CD4-positive, alpha-beta T cell (primary cell): ENCODE measurements at regions not wholly inside any gene's neighbourhood (a gene's known extent, or its start where the extent isn't known, plus 50 kb on each side); places are given as distances from the start of the nearest gene placed in this dataset.

Source experiments
- ATAC-seq: fragments of 200-7000 bp; cut with Tn5 transposase; one replicate; pipeline ENCODE4 v1.10.0; 2022; ENCODE audit warnings: mild to moderate bottlenecking; ENCODE audit not compliant: poor library complexity
- CTCF ChIA-PET: fragments of 350-600 bp; sonication (Branson Sonifier 250); formaldehyde crosslinking; loops from one replicate; lab custom pipeline; 2021; ENCODE audit warnings: antibody characterized with exemption, inconsistent platforms; lab: Charles Lee
- POLR2A ChIA-PET: fragments of 350-600 bp; sonication (Branson Sonifier 250); formaldehyde crosslinking; loops from one replicate; lab custom pipeline; 2021; ENCODE audit warnings: antibody characterized with exemption, inconsistent platforms; lab: Charles Lee
- DNase-seq, 14 experiments: peaks; one replicate each; pipeline ENCODE4 v3.0.0-alpha.2; 2013 to 2020; ENCODE audit warnings: mixed read lengths in 2 of 14
- H3K27ac ChIP-seq, 2 donors: one replicate each; pipeline versions ENCODE4 v1.5.1 to v1.7.0; 2013; ENCODE audit warnings: low read length in 2 of 2, low read depth in 1 of 2, mild to moderate bottlenecking in 1 of 2
- H3K27me3 ChIP-seq, 2 experiments: 1 replicate in 1 of 2; 2 replicates in 1 of 2; pipeline versions ENCODE4 v1.6.1 to v1.7.0; 2013; ENCODE audit warnings: low read length in 2 of 2, control low read depth in 1 of 2, mild to moderate bottlenecking in 1 of 2, moderate library complexity in 1 of 2; ENCODE audit not compliant: insufficient read depth in 2 of 2, control insufficient read depth in 1 of 2
- H3K36me3 ChIP-seq: one replicate; pipeline ENCODE4 v1.6.1; 2013; ENCODE audit warnings: low read length, control low read depth; ENCODE audit not compliant: insufficient read depth
- H3K4me1 ChIP-seq: one replicate; pipeline ENCODE4 v1.6.1; 2013; ENCODE audit warnings: low read length, control low read depth; ENCODE audit not compliant: insufficient read depth
- H3K4me3 ChIP-seq: one replicate; pipeline ENCODE4 v1.5.1; 2013; ENCODE audit warnings: mild to moderate bottlenecking, low read length, moderate library complexity
- H3K9me3 ChIP-seq, 2 experiments: 1 replicate in 1 of 2; 2 replicates in 1 of 2; pipeline versions ENCODE4 v1.6.1 to v1.7.0; 2013; ENCODE audit warnings: low read length in 2 of 2, mild to moderate bottlenecking in 2 of 2, control low read depth in 1 of 2, moderate library complexity in 1 of 2; ENCODE audit not compliant: control insufficient read depth in 1 of 2, insufficient read depth in 1 of 2
- H3K27ac Mint-ChIP-seq: one replicate; pipeline ENCODE4 v1.8.0; 2020; ENCODE audit warnings: mixed read lengths
- H3K27me3 Mint-ChIP-seq: one replicate; pipeline ENCODE4 v1.8.0; 2021; ENCODE audit warnings: mixed read lengths
- H3K36me3 Mint-ChIP-seq: one replicate; pipeline ENCODE4 v1.8.0; 2021; ENCODE audit warnings: low read depth, mixed read lengths
- H3K4me1 Mint-ChIP-seq: one replicate; pipeline ENCODE4 v1.8.0; 2021; ENCODE audit warnings: low read depth, mixed read lengths
- H3K4me3 Mint-ChIP-seq: one replicate; pipeline ENCODE4 v1.8.0; 2020; ENCODE audit warnings: mild to moderate bottlenecking, mixed read lengths
- H3K9me3 Mint-ChIP-seq: one replicate; pipeline ENCODE4 v1.8.0; 2020; ENCODE audit warnings: mixed read lengths
- CTCF ChIP-seq: fragments of 200-600 bp; IDR thresholded peaks from one replicate; pipeline ENCODE4 v1.8.0; 2022; ENCODE audit warnings: antibody characterized with exemption, mild to moderate bottlenecking
- intact Hi-C, 2 experiments: fragments of 100-400 bp; cut with DNase I in 1 of 2; cut with micrococcal nuclease in 1 of 2; formaldehyde crosslinking; loops; one replicate each; pipeline versions ENCODE4 v1.15.1 to v1.9.0; 2023 to 2025; cut with DNase I, micrococcal nuclease

GRCh38 chr2:22798386-22798785 lies 586.6 kb upstream of the KLHL29 start:
- POLR2A ChIA-PET, result interaction anchor here (0.6 kb wide), 1 partner anchor 123 kb away, joined by 4 read pairs; no protein-coding TSS in a partner anchor
- no peak for ATAC-seq
- peaks cover 0 to 4% of the 10 kb centered on the region in 2 experiments for H3K9me3 ChIP-seq
- CTCF ChIA-PET, result no interaction called here
- no peak overlapping the region for H3K27ac ChIP-seq
- H3K27me3 ChIP-seq, result no peaks in the 10 kb centered on the region
- DNase-seq, result no peak
- Mint-ChIP-seq H3K27ac (no peak overlapping the region), H3K4me1 (no peaks in the 10 kb centered on the region), H3K4me3 (no peak overlapping the region), H3K9me3 (peaks cover 6% of the 10 kb centered on the region), H3K36me3 (no peaks in the 10 kb centered on the region), H3K27me3 (no peaks in the 10 kb centered on the region)
- no peak overlapping the region for H3K4me3 ChIP-seq
- intact Hi-C loops, result no loop called here
- no peaks in the 10 kb centered on the region for H3K36me3 ChIP-seq
- no peaks in the 10 kb centered on the region for H3K4me1 ChIP-seq
- no peak for TF ChIP-seq CTCF

GRCh38 chr2:22800412-22800811 lies 584.6 kb upstream of the KLHL29 start:
- no peaks in the 10 kb centered on the region for H3K27me3 ChIP-seq
- no peak overlapping the region for H3K4me3 Mint-ChIP-seq
- H3K4me1 Mint-ChIP-seq, result no peaks in the 10 kb centered on the region
- peaks cover 8% of the 10 kb centered on the region for H3K9me3 Mint-ChIP-seq
- H3K27ac ChIP-seq, result no peak overlapping the region
- no peaks in the 10 kb centered on the region for H3K4me1 ChIP-seq
- ATAC-seq (no peak), DNase-seq (no peak)
- POLR2A ChIA-PET, result no interaction called here
- no peak overlapping the region for H3K4me3 ChIP-seq
- no peaks in the 10 kb centered on the region for H3K36me3 ChIP-seq
- no peaks in the 10 kb centered on the region for H3K27me3 Mint-ChIP-seq
- CTCF ChIA-PET, result no interaction called here
- H3K9me3 ChIP-seq, result peaks cover 0 to 4% of the 10 kb centered on the region in 2 experiments
- intact Hi-C loops, result no loop called here
- no peak overlapping the region for H3K27ac Mint-ChIP-seq
- no peak for TF ChIP-seq CTCF
- H3K36me3 Mint-ChIP-seq, result no peaks in the 10 kb centered on the region

GRCh38 chr2:22801071-22801470 lies 583.9 kb upstream of the KLHL29 start:
- no peaks in the 10 kb centered on the region for H3K4me1 Mint-ChIP-seq
- no peaks in the 10 kb centered on the region for H3K36me3 Mint-ChIP-seq
- H3K9me3 Mint-ChIP-seq, result peaks cover 8% of the 10 kb centered on the region
- ChIA-PET POLR2A (no interaction called here), CTCF (no interaction called here)
- no peak overlapping the region for H3K27ac Mint-ChIP-seq
- Histone ChIP-seq H3K4me3 (no peak overlapping the region), H3K4me1 (no peaks in the 10 kb centered on the region), H3K27ac (no peak overlapping the region), H3K36me3 (no peaks in the 10 kb centered on the region), H3K27me3 (no peaks in the 10 kb centered on the region), H3K9me3 (peaks cover 0 to 9% of the 10 kb centered on the region in 2 experiments)
- ATAC-seq (no peak), DNase-seq (no peak)
- TF ChIP-seq CTCF, result no peak
- intact Hi-C loops, result no loop called here
- H3K27me3 Mint-ChIP-seq, result no peaks in the 10 kb centered on the region
- no peak overlapping the region for H3K4me3 Mint-ChIP-seq
